ENCODE measurements at regions not wholly inside any gene's neighbourhood (a gene's known extent, or its start where the extent isn't known, plus 50 kb on each side); places are given as distances from the start of the nearest gene placed in this dataset.

- TF ChIP-seq EZH2phosphoT487 (IDR thresholded peaks at IDR 0.05; ENCODE audit: low read depth, severe bottlenecking, unreplicated experiment) (no peak), CTCF (IDR thresholded peaks at IDR 0.05; ENCODE audit: poor library complexity) (no peak)
Observed at GRCh38 chr4:3647421-3647820, 115.2 kb upstream of the LRPAP1 start.

Data from hepatocyte (in vitro differentiated cells).